Panc1 (cell line): ENCODE measurements at regions not wholly inside any gene's neighbourhood (a gene's known extent, or its start where the extent isn't known, plus 50 kb on each side); places are given as distances from the start of the nearest gene placed in this dataset.

Experiments used
- ATAC-seq: fragments of 200-7000 bp; cut with Tn5 transposase; 2 replicates; pipeline ENCODE4 v1.9.1; 2020; ENCODE audit warnings: mild to moderate bottlenecking, moderate library complexity
- BruUV-seq: library from RNA; stranded (reverse); fragments of 400-500 nt; replicated peaks from 2 replicates; lab custom pipeline; 2021; lab: Mats Ljungman, UMichigan
- CTCF ChIA-PET: fragments of 300-600 bp; sonication (Branson Sonifier 250); formaldehyde crosslinking; loops from one replicate; lab custom pipeline; 2022; ENCODE audit warnings: antibody characterized with exemption; lab: Charles Lee
- POLR2A ChIA-PET: fragments of 300-600 bp; sonication (Branson Sonifier 250); formaldehyde crosslinking; loops from one replicate; lab custom pipeline; 2022; ENCODE audit warnings: antibody characterized with exemption; lab: Charles Lee
- DNase-seq: peaks from one replicate; pipeline ENCODE4 v3.0.0-alpha.2; 2010; ENCODE audit warnings: low read depth, low spot score
- H3K27ac ChIP-seq: 2 replicates; pipeline ENCODE4 v1.5.1; 2011; ENCODE audit warnings: mild to moderate bottlenecking, low read length, inconsistent platforms
- H3K27me3 ChIP-seq: fragments of 200-500 bp; sonication (Bioruptor generic); 2 replicates; pipeline ENCODE4 v1.6.0; 2014; ENCODE audit warnings: low read length, inconsistent platforms; ENCODE audit not compliant: control insufficient read depth, insufficient read depth
- H3K36me3 ChIP-seq: fragments of 200-500 bp; sonication (Bioruptor generic); 2 replicates; pipeline ENCODE4 v1.5.1; 2014; ENCODE audit warnings: inconsistent platforms, mild to moderate bottlenecking, low read length, moderate library complexity; ENCODE audit not compliant: control insufficient read depth, insufficient read depth
- H3K4me1 ChIP-seq: 2 replicates; pipeline ENCODE4 v1.5.1; 2011; ENCODE audit warnings: inconsistent platforms, mild to moderate bottlenecking, low read length, moderate library complexity; ENCODE audit not compliant: control insufficient read depth, insufficient read depth
- H3K4me3 ChIP-seq, 2 experiments: 2 replicates each; pipeline ENCODE4 v1.5.1; 2011 to 2012; ENCODE audit warnings: low read depth in 2 of 2, low read length in 2 of 2, mild to moderate bottlenecking in 2 of 2, inconsistent platforms in 1 of 2, moderate library complexity in 1 of 2
- H3K9me3 ChIP-seq: fragments of 200-500 bp; sonication (Bioruptor generic); 2 replicates; pipeline ENCODE4 v1.5.1; 2014; ENCODE audit warnings: low read depth, mild to moderate bottlenecking, inconsistent platforms, low read length, moderate library complexity; ENCODE audit not compliant: control insufficient read depth, insufficient read depth
- CTCF ChIP-seq: fragments of 450-650 bp; IDR thresholded peaks from 2 replicates; pipeline ENCODE4 v1.5.1; 2017; ENCODE audit warnings: mild to moderate bottlenecking
- POLR2AphosphoS5 ChIP-seq: IDR thresholded peaks from 2 replicates; pipeline ENCODE4 v1.6.1; 2012; ENCODE audit warnings: mild to moderate bottlenecking, low read depth, low read length, moderate library complexity
- SIN3A ChIP-seq: IDR thresholded peaks from 2 replicates; pipeline ENCODE4 v1.6.1; 2012; ENCODE audit warnings: low read depth, mild to moderate bottlenecking, low read length, moderate library complexity, borderline replicate concordance; ENCODE audit not compliant: insufficient read depth
- TCF7L2 ChIP-seq: IDR thresholded peaks from 2 replicates; pipeline ENCODE4 v1.6.1; 2011; ENCODE audit warnings: mild to moderate bottlenecking, low read depth, low read length, inconsistent platforms
- in situ Hi-C: cut with HindIII; loops from 2 replicates; pipeline ENCODE4 v1.10.0; 2016; ENCODE audit warnings: low sequenced_read_pairs, low pct_unique_long_range_greater_than_20kb
- intact Hi-C: fragments of 100-400 bp; cut with micrococcal nuclease; formaldehyde crosslinking; loops from one replicate; pipeline ENCODE4 v1.10.0; 2022; ENCODE audit not compliant: unreplicated experiment
- TF ChIP-seq, protein P1 (sequence below), 2 experiments: IDR thresholded peaks; 2 replicates each; pipeline ENCODE4 v1.6.1; 2011 to 2012; ENCODE audit warnings: low read depth in 2 of 2, control low read depth in 1 of 2, low read length in 1 of 2, mild to moderate bottlenecking in 1 of 2, moderate library complexity in 1 of 2; ENCODE audit not compliant: insufficient read depth in 1 of 2

DNA sequence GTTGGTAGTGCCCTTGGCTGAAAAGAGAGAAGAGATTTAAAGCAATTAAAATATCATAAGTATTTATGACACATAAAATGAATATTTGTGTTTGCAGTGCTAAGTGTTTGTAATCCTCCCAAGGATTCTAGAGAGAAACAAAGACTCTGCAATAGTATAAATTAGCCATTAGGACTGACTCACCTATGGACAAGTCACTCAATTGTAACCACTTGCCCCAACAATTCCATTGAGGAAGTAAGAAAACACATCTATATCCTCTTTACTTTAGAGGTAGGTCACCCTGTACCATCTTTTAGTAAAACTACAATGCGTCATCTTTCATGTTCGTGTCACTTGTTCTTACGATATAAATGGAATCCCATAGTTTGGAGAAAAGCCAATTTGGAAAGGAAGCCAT lies 85.7 kb upstream of the INHBA start:
- no peak for DNase-seq
- no peaks in the 10 kb centered on the region for H3K4me1 ChIP-seq
- no peak overlapping the region for H3K27ac ChIP-seq
- in situ Hi-C loops (no loop called here), intact Hi-C loops (no loop called here)
- ChIA-PET POLR2A (no interaction called here), CTCF (no interaction called here)
- no peak overlapping the region for H3K4me3 ChIP-seq
- TF ChIP-seq POLR2AphosphoS5 (no peak), SIN3A (no peak), TCF7L2 (no peak), CTCF (no peak)
- TF ChIP-seq, protein P1, sequence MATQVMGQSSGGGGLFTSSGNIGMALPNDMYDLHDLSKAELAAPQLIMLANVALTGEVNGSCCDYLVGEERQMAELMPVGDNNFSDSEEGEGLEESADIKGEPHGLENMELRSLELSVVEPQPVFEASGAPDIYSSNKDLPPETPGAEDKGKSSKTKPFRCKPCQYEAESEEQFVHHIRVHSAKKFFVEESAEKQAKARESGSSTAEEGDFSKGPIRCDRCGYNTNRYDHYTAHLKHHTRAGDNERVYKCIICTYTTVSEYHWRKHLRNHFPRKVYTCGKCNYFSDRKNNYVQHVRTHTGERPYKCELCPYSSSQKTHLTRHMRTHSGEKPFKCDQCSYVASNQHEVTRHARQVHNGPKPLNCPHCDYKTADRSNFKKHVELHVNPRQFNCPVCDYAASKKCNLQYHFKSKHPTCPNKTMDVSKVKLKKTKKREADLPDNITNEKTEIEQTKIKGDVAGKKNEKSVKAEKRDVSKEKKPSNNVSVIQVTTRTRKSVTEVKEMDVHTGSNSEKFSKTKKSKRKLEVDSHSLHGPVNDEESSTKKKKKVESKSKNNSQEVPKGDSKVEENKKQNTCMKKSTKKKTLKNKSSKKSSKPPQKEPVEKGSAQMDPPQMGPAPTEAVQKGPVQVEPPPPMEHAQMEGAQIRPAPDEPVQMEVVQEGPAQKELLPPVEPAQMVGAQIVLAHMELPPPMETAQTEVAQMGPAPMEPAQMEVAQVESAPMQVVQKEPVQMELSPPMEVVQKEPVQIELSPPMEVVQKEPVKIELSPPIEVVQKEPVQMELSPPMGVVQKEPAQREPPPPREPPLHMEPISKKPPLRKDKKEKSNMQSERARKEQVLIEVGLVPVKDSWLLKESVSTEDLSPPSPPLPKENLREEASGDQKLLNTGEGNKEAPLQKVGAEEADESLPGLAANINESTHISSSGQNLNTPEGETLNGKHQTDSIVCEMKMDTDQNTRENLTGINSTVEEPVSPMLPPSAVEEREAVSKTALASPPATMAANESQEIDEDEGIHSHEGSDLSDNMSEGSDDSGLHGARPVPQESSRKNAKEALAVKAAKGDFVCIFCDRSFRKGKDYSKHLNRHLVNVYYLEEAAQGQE (IDR thresholded peaks at IDR 0.05; ENCODE audit: insufficient read depth in 1 of 2, low read depth in 2 of 2, low read length in 1 of 2), result no peak
- no TSS peak for BruUV-seq
- H3K9me3 ChIP-seq, result no peaks in the 10 kb centered on the region
- no peaks in the 10 kb centered on the region for H3K27me3 ChIP-seq
- ATAC-seq, result no peak
- H3K36me3 ChIP-seq, result no peaks in the 10 kb centered on the region

DNA sequence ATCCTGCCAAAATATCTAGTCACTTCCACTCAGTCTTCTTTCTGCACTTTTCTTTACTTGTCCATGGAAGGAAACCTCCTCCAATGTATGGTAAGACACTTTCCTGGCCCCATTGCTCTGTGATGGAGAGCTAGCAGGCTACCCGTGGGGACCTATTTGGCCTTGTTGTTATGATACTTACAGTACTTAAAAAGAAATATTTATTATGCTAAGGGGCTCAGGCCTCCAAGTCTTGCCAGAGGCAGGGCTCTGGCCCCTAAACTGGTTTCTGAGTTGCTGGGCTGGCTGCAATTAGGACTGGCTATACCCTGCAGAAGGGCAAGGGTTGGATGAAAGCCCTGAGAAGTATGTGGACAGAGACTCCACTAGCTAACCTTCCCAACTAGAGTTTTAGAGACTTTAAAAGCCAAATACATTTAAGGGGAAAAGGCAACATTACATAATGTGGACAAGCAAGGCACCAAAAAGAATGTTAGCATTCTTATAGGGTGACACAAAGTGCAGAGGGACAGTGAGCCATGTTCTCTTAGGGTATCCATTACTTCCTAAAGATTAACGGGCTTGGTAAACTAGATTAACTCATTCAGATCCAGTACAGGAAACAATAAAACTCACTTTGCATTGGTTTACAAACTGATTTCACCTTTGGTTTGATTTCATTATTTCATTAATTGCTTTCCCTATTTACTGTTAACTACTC lies 84.9 kb upstream of the INHBA start:
- ATAC-seq (no peak), DNase-seq (no peak)
- ChIA-PET CTCF (no interaction called here), POLR2A (no interaction called here)
- BruUV-seq, result no TSS peak
- H3K9me3 ChIP-seq, result no peaks in the 10 kb centered on the region
- H3K4me3 ChIP-seq, result no peak overlapping the region
- H3K27ac ChIP-seq, result no peak overlapping the region
- intact Hi-C loops (no loop called here), in situ Hi-C loops (no loop called here)
- TF ChIP-seq, protein P1 (IDR thresholded peaks at IDR 0.05; ENCODE audit: insufficient read depth in 1 of 2, low read depth in 2 of 2, low read length in 1 of 2), result no peak
- no peak for TF ChIP-seq POLR2AphosphoS5
- TF ChIP-seq CTCF, result no peak
- TF ChIP-seq TCF7L2, result no peak
- no peak for TF ChIP-seq SIN3A
- H3K36me3 ChIP-seq, result no peaks in the 10 kb centered on the region
- H3K4me1 ChIP-seq, result no peaks in the 10 kb centered on the region
- no peaks in the 10 kb centered on the region for H3K27me3 ChIP-seq
